ENCODE measurements at regions not wholly inside any gene's neighbourhood (a gene's known extent, or its start where the extent isn't known, plus 50 kb on each side); places are given as distances from the start of the nearest gene placed in this dataset.

DNA sequence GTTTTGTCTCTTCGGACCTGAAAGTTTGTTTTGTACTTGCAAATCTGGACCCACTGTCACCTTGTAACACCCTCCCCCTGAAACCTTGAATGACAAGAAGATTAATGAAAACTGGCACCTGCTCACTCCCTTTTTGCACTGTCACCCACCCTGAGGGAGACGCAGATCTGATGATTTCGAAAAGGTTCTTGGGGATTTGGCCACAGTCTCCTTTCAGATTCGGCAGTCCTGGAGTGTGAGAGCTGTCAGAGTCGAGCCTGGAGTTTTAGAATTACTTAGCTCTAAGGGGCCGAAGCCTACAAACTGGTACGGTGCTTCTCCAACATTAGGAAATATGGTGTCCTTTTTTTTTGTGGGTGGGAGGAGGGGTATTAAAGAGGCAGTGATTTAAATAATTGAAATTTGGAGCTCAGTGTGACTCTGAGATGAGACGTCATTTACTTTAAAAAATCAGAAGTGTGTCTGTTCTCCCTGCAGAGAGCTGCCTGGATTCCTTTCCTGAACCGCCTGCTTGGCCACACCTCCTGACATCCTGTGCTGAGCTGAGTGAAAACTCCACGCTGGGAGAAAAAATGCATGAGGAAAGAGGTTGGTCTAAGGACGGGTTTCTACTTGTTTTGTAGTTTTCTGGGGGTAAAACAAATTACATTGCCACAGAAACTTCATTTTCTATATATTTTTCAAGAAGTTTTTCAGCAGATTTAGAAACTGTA is 447.0 kb upstream of the CDH4 start:
- TF ChIP-seq, protein P1, sequence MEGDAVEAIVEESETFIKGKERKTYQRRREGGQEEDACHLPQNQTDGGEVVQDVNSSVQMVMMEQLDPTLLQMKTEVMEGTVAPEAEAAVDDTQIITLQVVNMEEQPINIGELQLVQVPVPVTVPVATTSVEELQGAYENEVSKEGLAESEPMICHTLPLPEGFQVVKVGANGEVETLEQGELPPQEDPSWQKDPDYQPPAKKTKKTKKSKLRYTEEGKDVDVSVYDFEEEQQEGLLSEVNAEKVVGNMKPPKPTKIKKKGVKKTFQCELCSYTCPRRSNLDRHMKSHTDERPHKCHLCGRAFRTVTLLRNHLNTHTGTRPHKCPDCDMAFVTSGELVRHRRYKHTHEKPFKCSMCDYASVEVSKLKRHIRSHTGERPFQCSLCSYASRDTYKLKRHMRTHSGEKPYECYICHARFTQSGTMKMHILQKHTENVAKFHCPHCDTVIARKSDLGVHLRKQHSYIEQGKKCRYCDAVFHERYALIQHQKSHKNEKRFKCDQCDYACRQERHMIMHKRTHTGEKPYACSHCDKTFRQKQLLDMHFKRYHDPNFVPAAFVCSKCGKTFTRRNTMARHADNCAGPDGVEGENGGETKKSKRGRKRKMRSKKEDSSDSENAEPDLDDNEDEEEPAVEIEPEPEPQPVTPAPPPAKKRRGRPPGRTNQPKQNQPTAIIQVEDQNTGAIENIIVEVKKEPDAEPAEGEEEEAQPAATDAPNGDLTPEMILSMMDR (conservative IDR thresholded peaks at IDR 0.05), result no peak
- peaks cover 13% of the 10 kb centered on the region for H3K9me3 Mint-ChIP-seq
- H3K27ac Mint-ChIP-seq, result peak overlapping the region; percentile 33
- 58 to 70% methylated on average over 3 to 11 of the region's 11 CpGs for WGBS, 2 experiments (ENCODE audit: insufficient coverage in 1 of 2, insufficient read length in 1 of 2)
- Histone ChIP-seq H3K27ac (ENCODE audit: low read depth, low read length) (no peak overlapping the region), H3K9ac (ENCODE audit: extremely low read depth, low read length, poor library complexity, severe bottlenecking) (no peak overlapping the region), H3K36me3 (ENCODE audit: control insufficient read depth, insufficient read depth, low read length) (no peaks in the 10 kb centered on the region), H3K4me1 (ENCODE audit: control insufficient read depth, insufficient read depth, low read length) (no peaks in the 10 kb centered on the region), H3K4me3 (ENCODE audit: low read length) (no peak overlapping the region), H3K9me3 (ENCODE audit: control insufficient read depth, low read length) (peaks cover 3% of the 10 kb centered on the region), H3K27me3 (ENCODE audit: control insufficient read depth, insufficient read depth, low read length, poor library complexity, severe bottlenecking) (no peaks in the 10 kb centered on the region)
- H3K36me3 Mint-ChIP-seq (ENCODE audit: low read depth), result no peaks in the 10 kb centered on the region
- peak; percentile 56 for DNase-seq
- H3K4me1 Mint-ChIP-seq, result peaks cover 14% of the 10 kb centered on the region
- peaks cover 8% of the 10 kb centered on the region for H3K27me3 Mint-ChIP-seq (ENCODE audit: insufficient read depth)
- H3K4me3 Mint-ChIP-seq, result no peak overlapping the region

DNA sequence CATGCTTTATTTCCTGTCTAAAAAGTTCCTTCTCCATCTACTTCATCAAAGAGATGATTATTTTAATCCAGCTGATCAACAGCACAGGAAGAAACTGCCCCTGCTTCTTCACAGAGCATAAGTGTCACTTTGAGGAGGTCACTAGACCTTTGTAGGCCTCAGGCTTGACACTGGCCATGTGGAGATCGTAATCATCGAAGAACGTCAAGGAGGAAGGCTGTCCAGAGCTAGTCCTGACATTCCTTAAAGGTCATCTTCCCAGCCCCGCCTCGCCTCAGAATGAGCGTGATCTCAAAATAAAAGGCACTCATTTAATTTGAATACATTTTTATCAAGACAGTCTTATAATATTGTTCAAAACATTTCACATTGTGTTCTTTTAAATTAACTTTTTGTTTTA is 445.7 kb upstream of the CDH4 start:
- no peak overlapping the region for H3K9ac ChIP-seq (ENCODE audit: extremely low read depth, low read length, poor library complexity, severe bottlenecking)
- no peaks in the 10 kb centered on the region for H3K36me3 ChIP-seq (ENCODE audit: control insufficient read depth, insufficient read depth, low read length)
- no peak for DNase-seq
- no peak overlapping the region for H3K27ac Mint-ChIP-seq
- TF ChIP-seq, protein P1 (conservative IDR thresholded peaks at IDR 0.05), result no peak
- peaks cover 6% of the 10 kb centered on the region for H3K27me3 Mint-ChIP-seq (ENCODE audit: insufficient read depth)
- H3K4me3 Mint-ChIP-seq, result no peak overlapping the region
- no peaks in the 10 kb centered on the region for H3K9me3 ChIP-seq (ENCODE audit: control insufficient read depth, low read length)
- peaks cover 6% of the 10 kb centered on the region for H3K9me3 Mint-ChIP-seq
- H3K4me3 ChIP-seq (ENCODE audit: low read length), result no peak overlapping the region
- H3K27ac ChIP-seq (ENCODE audit: low read depth, low read length), result no peak overlapping the region
- no peaks in the 10 kb centered on the region for H3K4me1 ChIP-seq (ENCODE audit: control insufficient read depth, insufficient read depth, low read length)
- no peaks in the 10 kb centered on the region for H3K36me3 Mint-ChIP-seq (ENCODE audit: low read depth)
- peaks cover 14% of the 10 kb centered on the region for H3K4me1 Mint-ChIP-seq
- 91 to 97% methylated on average over 5 to 6 of the region's 6 CpGs for WGBS, 2 experiments (ENCODE audit: insufficient coverage in 1 of 2, insufficient read length in 1 of 2)
- H3K27me3 ChIP-seq (ENCODE audit: control insufficient read depth, insufficient read depth, low read length, poor library complexity, severe bottlenecking), result no peaks in the 10 kb centered on the region

DNA sequence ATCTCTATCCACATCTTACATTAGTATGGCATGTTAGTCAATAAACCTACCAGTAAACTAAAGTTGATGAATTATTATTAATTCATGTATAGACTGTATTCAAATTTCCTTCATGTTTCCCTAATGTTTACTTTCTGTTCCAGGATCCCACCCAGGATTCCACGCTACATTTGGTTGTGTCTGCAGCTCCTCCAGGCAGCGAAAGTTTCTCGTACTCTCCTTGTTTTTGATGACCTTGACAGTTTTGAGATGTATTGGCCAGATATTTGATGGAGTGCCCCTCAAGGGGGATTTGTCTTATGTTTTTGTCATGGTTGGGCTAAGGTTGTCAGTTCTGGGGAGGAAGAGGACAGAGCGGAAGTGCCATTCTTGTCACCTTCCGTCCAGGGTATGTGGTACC is 445.2 kb upstream of the CDH4 start:
- Mint-ChIP-seq H3K27ac (no peak overlapping the region), H3K4me3 (no peak overlapping the region), H3K36me3 (ENCODE audit: low read depth) (no peaks in the 10 kb centered on the region), H3K9me3 (peaks cover 4% of the 10 kb centered on the region), H3K27me3 (ENCODE audit: insufficient read depth) (peaks cover 6% of the 10 kb centered on the region), H3K4me1 (peaks cover 14% of the 10 kb centered on the region)
- WGBS, 2 experiments (ENCODE audit: insufficient coverage in 1 of 2, insufficient read length in 1 of 2), result 95 to 100% methylated on average over 2 to 5 of the region's 5 CpGs
- Histone ChIP-seq H3K4me3 (ENCODE audit: low read length) (no peak overlapping the region), H3K4me1 (ENCODE audit: control insufficient read depth, insufficient read depth, low read length) (no peaks in the 10 kb centered on the region), H3K9ac (ENCODE audit: extremely low read depth, low read length, poor library complexity, severe bottlenecking) (no peak overlapping the region), H3K27ac (ENCODE audit: low read depth, low read length) (no peak overlapping the region), H3K36me3 (ENCODE audit: control insufficient read depth, insufficient read depth, low read length) (no peaks in the 10 kb centered on the region), H3K9me3 (ENCODE audit: control insufficient read depth, low read length) (no peaks in the 10 kb centered on the region), H3K27me3 (ENCODE audit: control insufficient read depth, insufficient read depth, low read length, poor library complexity, severe bottlenecking) (no peaks in the 10 kb centered on the region)
- no peak for DNase-seq
- TF ChIP-seq, protein P1 (conservative IDR thresholded peaks at IDR 0.05), result no peak

All from endodermal cell (in vitro differentiated cells).